HT-29 (cell line): ENCODE measurements at regions not wholly inside any gene's neighbourhood (a gene's known extent, or its start where the extent isn't known, plus 50 kb on each side); places are given as distances from the start of the nearest gene placed in this dataset.

Source experiments
- DNase-seq: peaks from one replicate; pipeline ENCODE4 v3.0.0-alpha.2; 2015; ENCODE audit warnings: low spot score

DNA sequence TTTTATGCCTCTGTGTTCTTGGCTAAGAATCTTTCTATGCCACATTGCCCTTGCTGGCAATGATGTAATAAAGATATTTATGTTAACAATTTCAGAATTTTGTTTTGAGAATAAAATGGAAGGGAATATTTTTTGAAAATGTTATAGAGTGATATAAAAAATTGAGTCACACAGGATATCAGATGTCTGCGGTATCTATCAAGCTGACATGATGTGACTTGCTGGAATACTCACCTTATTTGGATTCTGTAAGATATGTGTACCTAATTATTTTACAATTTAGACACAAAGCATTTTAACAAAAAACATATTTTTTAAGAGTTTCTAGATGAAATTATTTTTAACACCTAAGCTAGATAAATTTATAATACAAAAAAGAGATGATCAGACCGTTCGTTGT lies 660.0 kb upstream of the B3GALT2 start:
- no peak for DNase-seq

DNA sequence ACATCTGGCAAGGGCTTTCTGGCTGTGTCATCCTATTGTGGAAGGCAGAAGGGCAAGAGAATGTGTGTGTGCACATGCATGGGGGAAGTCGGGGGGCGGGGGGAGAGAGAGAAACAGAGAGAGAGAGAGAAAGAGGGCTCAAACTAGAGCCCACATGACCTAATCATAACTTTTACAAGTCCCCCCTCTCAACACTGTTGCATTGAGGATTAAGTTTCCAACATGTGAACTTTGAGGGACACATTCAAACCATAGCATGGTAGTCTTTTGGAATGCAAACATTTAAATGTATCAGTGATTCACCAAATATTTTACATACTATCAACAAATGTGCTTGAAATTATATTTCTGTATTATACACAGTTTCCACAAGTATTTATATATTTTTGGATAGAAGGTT lies 655.4 kb upstream of the B3GALT2 start:
- DNase-seq, result no peak

DNA sequence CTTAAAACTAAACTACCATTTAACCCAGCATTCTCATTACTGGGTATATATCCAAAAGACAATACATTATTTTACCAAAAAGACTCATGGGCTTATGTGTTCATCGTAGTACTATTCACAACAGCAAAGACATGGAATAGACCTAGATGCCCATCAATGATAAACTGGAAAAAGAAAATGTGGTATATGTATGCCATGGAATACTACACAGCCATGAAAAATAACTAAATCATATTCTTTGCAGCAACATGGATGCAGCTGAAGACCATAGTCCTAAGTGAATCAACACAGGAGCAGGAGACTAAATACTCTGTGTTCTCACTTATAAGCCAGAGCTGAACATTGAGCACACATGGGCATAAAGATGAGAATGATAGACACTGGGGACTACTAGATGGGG lies 645.1 kb upstream of the B3GALT2 start:
- no peak for DNase-seq

DNA sequence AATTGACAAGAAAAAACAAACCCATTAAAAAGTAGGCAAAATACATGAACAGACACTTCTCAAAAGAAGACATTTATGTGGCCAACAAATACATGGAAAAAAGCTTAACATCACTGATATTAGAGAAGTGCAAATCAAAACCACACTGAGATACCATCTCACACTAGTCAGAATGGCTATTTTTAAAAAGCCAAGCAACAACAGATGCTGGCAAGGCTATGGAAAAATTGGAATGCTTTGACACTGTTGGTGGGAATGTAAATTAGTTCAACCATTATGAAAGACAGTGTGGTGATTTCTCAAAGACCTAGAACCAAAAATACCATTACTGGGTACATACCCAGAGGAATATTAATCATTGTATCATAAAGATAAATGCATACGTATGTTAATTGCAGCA lies 641.1 kb upstream of the B3GALT2 start:
- DNase-seq, result no peak

DNA sequence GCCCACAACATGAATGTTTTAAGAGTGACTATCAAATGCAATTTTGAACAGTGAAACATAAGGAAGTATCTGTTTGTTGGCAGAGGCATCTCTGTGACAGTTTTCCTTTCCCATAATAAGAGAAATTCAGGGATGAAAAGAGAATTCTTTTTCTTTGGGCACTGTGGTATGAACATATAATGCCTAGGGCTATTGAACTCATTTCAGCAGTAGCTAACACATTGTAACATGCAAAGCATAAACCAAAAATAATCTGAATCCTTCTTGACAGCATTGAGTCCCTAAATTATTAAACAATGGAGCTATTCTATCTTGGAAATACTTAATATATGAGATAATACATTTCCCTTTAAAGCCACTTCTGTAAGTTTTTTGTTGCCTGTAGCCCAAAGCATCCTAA lies 633.0 kb upstream of the B3GALT2 start:
- DNase-seq, result no peak

DNA sequence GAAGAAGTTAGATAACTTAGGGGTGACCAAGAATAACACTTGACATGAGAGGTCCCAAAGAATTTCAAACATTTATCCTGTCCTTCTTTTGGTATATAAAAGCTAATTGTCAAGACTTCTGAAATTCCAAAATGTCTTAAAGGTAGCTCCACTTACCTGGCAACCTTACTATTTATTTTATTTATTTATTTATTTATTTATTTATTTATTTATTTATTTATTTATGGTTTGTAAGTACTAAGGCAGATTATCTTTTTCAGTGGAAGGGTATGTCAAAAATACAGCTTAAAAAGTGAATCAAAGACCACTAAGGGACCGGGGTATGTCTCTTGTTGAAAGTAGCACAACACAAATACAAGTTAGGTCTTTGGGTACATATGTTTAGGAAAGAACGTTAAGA lies 620.8 kb upstream of the B3GALT2 start:
- no peak for DNase-seq

DNA sequence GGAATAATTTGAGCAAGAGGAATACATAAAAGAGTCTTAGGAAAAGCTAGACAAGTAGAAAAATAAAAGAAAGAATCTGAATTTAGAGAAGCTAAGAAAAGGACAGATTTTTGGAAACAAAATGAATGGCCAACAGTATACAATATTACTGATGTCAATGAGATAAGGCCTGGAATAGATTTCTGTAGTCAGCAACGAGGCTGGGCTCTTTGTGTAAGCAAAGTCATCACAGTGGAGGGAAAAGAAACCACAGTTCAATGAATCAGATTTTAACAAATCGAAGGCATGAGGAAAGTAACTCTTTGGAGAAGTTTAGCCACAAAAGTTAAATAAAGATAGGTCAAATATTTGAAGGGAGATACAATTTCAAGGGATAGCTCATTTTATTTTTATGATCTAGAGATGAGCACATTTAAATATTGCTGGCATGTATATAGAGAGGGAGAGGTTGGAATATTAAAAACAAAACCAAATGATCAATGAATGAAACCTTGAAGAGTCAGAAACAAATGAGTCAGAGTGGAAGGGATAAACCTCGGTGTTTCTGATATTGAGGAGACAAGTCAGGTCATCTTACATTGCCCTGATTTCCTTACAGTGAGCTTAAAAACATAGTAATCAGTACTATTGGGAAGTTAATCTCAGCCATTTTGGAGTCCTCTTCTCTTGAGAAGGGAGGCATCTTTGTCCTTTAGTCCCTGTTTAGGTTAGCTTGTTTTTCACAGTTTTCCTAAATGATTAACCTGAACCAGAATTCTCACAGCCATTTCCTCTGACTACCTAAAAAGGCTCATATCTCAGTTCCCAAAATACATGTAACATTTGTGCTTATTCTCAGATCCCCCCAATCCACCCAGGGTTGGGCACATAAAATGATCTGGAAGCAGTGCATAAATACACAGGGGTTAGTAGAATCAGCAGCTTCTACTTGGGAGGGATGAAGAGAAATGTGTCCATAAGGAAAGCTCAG lies 620.0 kb upstream of the B3GALT2 start:
- no peak for DNase-seq

DNA sequence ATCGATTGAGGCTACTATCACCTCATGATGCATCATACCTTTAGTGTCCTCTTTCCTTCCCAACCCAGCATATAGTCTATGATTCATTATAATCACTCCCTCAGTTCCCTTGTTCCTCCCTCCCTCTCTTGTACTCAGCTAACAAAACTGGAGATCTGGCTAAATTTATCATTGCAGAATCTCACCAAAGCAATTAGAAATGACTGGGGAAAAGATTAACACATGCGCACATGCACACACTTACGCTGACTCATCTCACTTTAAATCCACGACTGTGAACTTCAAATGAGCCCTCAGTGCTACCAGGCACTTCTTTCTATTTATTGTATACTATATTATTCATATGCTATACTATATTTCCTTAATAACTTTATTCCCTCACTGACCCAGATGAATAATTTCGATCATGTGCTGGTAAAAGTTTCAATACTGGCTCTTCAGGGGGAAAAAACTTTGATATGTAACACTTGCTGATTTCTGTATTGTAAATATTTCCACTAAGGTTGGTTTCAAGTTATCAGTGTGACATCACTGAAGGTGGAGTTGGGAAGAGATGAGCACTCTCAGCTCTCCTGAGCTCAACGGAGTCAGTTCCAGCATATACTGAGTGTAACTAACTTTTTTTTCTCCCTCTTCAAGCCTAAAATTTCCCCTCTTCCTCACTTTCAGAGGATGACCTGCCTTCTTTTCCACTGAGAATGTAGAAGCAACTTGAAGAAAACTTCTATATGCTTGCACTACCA lies 613.7 kb upstream of the B3GALT2 start:
- no peak for DNase-seq

DNA sequence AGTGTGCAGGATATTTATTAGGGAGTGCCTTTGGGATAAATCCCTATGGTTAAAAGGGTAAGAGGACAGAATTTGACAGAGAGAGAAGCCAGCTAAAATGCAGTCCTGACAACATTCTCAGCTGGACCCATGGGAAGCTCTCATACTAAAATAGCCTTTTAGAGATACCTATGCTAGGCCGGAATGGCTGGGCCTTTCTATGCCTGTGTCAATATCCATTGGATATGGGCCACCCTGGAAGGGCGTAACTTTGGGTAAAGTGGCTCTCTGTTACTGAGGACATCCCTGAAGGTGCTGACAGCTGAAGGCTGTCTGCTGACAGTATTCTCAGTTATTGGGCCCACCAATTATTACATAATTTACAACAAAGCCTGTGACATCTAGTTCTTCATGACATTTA lies 613.0 kb upstream of the B3GALT2 start:
- DNase-seq, result no peak

DNA sequence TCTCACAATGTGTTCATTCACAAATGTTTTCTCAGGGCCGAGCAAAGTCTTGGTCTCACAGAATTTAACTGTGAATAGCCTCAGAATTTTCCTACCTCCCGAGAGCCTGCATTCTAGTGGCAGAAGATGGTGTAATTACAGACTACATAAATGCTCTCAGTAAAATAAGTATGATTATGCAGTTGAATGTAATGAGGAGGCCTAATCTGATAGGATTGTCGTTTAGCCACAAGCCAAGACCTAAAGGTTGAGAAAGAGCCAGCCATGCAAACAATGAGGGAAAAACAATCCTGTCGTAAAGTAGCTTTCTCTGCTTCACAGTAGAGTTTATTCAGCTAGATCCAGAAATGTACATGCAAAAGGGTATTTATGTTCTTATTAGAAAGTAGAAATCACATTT lies 607.8 kb upstream of the B3GALT2 start:
- DNase-seq, result no peak

DNA sequence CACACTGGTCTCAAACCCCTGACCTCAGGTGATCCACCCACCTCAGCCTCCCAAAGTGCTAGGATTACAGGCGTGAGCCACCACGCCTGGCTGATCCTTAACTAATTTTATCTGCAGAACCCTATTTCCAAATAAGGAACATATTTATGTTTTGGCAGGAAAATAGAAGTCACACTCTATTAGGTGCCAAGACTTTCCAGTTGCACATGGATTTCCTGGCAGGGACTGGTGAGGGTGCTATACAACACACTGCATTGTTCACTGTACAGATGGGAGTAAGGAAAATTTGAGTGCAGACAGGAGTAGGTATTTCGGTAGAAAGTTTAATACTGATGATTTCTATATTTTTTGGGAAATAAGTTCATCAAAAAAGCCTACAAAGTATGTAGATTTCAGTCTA lies 605.3 kb upstream of the B3GALT2 start:
- no peak for DNase-seq

DNA sequence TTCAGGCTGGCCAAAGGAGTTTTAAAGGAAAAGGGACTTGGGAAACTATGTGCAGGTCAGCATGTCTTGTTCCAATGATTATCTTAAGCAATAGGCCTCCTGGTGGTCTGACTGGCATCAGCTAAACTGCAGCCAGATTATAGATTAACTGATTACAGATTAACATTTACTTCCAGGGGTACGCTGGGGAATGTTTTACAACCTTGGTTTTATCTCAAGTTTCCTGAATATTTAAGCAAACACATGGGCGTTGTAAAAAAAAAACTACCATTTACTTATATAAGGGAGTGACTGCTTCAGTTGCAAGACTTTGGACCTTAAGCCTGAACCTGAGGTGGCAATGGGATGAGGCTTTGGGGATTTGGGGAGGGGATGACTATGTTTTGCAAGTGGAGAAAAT lies 600.6 kb upstream of the B3GALT2 start:
- no peak for DNase-seq

DNA sequence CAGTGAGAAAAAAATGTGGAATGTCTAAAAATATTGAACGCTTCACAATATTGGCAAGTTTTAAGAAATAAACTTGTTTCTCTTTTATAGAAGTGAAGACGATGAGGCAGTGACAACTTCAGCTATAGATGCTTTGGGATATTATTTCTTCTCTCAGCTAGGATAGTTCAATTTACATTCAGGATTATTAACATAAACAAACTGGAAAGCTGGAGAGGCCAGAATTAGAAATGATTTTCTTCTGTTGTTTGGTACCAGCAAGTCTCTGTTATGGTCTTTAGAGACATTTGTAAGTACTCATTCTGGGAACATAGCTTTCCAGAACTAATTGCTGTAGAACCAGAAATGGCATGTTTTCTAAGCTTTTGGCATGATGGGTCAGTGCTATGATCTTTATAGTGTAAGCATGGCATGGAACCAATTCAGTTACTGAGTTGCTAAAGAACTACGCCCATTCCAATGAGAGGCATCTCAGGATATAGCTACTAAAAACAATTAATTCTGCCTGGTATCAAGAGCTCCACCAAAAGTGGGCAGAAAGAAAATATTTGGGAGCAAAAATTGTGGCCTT lies 599.5 kb upstream of the B3GALT2 start:
- DNase-seq, result no peak

DNA sequence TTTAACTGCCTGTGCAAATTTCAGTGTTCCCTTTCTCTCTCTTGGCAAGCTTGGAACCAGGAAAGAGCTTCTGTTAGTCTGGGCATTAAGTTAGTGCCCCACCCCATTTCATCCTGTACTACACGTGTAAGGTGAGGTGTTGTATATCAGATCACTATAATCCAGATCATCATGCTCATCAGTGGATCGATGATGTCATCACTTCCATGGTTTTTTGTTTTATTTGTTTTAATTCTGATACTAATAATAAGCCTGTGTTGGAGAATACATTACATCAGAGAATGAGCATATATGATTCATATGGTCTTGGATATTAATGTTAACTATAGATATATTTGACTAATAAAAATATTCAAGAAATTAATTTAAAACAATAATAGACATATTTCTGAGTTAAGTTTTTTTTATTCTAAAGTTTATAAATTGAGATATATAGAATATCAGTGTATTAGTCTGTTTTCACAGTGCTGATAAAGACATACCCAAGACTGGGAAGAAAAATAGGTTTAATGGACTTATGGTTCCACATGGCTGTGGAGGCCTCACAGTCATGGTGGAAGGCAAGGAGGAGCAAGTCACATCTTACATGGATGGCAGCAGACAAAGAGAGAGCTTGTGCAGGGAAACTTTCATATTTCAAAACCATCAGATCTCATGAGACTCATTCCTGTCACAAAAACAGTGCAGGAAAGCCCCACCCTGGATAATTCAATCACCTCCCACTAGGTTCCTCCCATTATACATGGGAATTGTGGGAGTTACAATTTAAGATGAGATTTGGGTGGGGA lies 588.3 kb upstream of the B3GALT2 start:
- no peak for DNase-seq

DNA sequence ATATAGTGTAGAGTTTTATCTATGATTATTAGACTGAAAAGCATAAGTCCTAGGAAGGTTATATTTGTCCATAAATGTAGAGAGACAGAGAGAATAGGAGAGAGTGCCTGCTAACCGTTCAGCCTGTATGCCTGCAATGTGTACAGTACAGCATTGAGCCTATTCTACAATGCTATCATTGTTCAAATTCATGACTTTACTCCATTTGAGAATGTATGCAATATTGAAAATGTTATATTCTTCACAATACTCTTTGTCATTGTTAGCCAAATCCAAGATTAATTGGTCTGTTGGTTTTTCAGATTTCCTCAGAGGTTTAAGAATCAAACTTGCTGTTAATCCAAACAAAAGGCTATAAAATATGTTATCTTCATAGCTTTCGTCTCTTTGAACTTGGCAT lies 585.2 kb upstream of the B3GALT2 start:
- no peak for DNase-seq

DNA sequence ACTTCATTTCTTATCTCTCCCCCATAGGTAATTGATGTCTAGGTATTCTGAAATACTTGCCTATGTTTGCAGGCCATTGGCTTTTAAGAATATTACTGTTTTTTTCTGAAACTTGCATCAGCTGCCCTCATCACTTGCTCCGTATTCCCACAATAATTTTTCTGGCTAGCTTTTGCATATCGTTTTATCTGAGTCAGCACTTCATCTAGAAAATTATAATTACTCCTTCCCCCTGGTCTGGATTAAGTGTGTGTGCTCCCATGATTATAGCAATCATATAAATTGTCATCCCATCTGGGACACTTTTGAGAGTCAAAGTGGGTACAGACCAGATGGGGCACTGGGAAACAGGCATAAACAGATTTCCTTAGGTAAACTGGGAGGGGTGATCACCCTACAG lies 583.2 kb upstream of the B3GALT2 start:
- no peak for DNase-seq

DNA sequence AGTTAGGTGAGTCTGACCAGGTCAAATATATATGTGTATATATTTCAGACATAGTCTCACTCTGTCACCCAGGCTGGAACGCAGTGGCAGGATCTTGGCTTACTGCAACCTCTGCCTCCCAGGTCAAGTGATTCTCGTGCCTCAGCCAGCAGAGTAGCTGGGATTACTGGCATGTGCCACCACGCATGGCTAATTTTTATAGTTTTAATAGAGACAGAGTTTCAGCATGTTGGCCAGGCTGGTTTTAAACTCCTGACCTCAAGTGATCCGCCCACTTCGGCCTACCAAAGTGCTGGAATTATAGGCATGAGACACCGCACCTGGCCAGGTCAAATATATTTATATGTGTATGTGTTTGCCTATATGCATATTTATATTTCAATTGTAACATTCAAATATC lies 581.5 kb upstream of the B3GALT2 start:
- DNase-seq, result no peak

DNA sequence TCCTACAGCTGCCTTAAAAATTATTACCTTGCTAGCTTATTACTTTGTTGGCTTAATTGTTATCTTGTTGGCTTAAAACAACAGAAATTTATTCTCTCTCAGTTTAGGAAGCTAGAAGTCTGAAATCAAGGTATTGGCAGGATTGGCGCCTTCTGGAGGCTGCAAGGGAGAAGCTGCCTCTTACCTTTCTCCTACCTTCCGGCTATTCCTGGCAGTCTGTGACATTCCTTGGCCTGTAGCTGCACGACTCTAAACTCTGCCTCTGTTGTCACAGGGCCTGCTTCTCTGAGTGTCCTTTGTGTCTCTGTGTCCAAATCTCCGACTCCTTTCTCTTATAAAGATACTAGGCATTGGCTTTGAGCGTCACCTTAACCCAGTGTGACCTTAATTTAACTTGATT lies 579.9 kb upstream of the B3GALT2 start:
- DNase-seq, result no peak

DNA sequence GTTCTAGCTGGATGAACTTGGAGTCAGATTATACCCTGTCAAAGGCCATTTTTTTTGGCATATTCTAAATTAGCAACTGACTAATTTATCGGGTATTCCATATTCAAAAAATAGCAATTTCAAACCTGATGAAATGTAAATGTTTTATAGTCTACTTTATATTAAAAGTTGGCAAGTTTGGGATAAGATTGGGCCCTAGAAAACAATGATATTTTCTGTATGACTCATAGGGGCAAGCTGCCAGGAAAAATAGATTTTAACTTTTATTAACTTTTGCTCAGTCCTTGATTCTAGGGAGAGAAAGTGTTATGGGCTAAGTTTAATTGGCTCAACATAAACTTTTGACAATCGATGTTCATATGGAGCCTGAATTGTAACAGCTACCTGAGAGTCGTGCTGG lies 576.9 kb upstream of the B3GALT2 start:
- no peak for DNase-seq

DNA sequence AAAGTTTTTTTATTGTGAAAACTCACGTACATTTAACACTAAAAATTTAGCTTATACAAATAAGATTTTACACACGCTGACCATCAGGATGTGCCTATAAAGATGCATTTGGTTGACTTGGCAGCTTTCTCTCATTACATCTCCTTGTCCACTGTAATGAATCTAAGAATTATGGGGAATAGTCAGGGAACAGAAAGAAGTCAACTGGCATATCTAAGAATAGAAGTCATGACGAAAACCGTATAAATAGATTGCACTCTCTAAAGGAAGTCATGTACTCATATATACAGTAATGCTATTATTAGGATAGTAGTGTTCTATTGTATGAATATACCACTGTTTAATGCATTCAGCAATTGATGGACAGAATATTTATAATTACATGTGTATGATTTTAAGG lies 575.8 kb upstream of the B3GALT2 start:
- DNase-seq, result no peak

DNA sequence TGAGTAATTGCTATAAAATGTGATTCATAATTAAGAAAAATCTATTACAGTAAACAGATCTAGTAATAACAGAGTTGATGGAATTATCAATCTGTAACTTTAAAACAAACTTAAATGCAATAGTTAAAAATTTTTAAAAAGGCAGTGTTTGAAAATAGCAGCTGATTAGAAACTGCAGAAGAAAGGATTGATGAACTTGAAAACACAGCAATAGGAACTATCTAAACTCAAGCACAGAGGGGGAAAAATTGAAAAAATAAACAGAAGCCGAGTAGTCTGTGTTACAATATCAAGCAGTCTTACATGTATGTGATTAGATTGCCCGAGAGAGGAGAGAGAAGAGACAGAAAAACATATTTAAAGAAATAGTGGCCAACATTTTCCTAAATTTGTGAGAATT lies 569.0 kb upstream of the B3GALT2 start:
- DNase-seq, result no peak
